ENCODE measurements at regions not wholly inside any gene's neighbourhood (a gene's known extent, or its start where the extent isn't known, plus 50 kb on each side); places are given as distances from the start of the nearest gene placed in this dataset.

GRCh38 chr2:111656894-111657293, 227.1 kb downstream of the ANAPC1 start:
- Histone ChIP-seq H3K36me3 (ENCODE audit: insufficient read depth, low read length) (no peaks in the 10 kb centered on the region), H3K9ac (ENCODE audit: low read depth, low read length) (no peak overlapping the region), H3K4me1 (ENCODE audit: insufficient read depth, low read length) (peaks cover 16% of the 10 kb centered on the region), H3K9me3 (ENCODE audit: control insufficient read depth, insufficient read depth, low read length) (no peaks in the 10 kb centered on the region)

- H3K9ac ChIP-seq (ENCODE audit: low read depth, low read length) = no peak overlapping the region
Observed at GRCh38 chr2:111657351-111657975, 226.5 kb downstream of the ANAPC1 start.

GRCh38 chr2:111659361-111660333, 224.3 kb downstream of the ANAPC1 start:
- H3K36me3 ChIP-seq (ENCODE audit: insufficient read depth, low read length) = no peaks in the 10 kb centered on the region
- no peaks in the 10 kb centered on the region for H3K9me3 ChIP-seq (ENCODE audit: control insufficient read depth, insufficient read depth, low read length)
- H3K9ac ChIP-seq (ENCODE audit: low read depth, low read length) = no peak overlapping the region
- peaks cover 22% of the 10 kb centered on the region for H3K4me1 ChIP-seq (ENCODE audit: insufficient read depth, low read length)

More at GRCh38 chr2:111657351-111657975, 226.5 kb downstream of the ANAPC1 start:
- no peaks in the 10 kb centered on the region for H3K36me3 ChIP-seq (ENCODE audit: insufficient read depth, low read length)
- no peaks in the 10 kb centered on the region for H3K9me3 ChIP-seq (ENCODE audit: control insufficient read depth, insufficient read depth, low read length)
- H3K4me1 ChIP-seq (ENCODE audit: insufficient read depth, low read length) = peaks cover 16% of the 10 kb centered on the region

- no peak overlapping the region for H3K9ac ChIP-seq (ENCODE audit: low read depth, low read length)
- H3K4me1 ChIP-seq (ENCODE audit: insufficient read depth, low read length) = peaks cover 22% of the 10 kb centered on the region
- H3K36me3 ChIP-seq (ENCODE audit: insufficient read depth, low read length) = no peaks in the 10 kb centered on the region
- no peaks in the 10 kb centered on the region for H3K9me3 ChIP-seq (ENCODE audit: control insufficient read depth, insufficient read depth, low read length)
Observed at GRCh38 chr2:111660811-111661210, 223.2 kb downstream of the ANAPC1 start.

- no peaks in the 10 kb centered on the region for H3K36me3 ChIP-seq (ENCODE audit: insufficient read depth, low read length)
- no peaks in the 10 kb centered on the region for H3K9me3 ChIP-seq (ENCODE audit: control insufficient read depth, insufficient read depth, low read length)
- peaks cover 22% of the 10 kb centered on the region for H3K4me1 ChIP-seq (ENCODE audit: insufficient read depth, low read length)
- H3K9ac ChIP-seq (ENCODE audit: low read depth, low read length) = no peak overlapping the region
Observed at GRCh38 chr2:111661286-111661940, 222.6 kb downstream of the ANAPC1 start.

GRCh38 chr2:111662039-111662770, 221.8 kb downstream of the ANAPC1 start:
- Histone ChIP-seq H3K4me1 (ENCODE audit: insufficient read depth, low read length) (peaks cover 22% of the 10 kb centered on the region), H3K9me3 (ENCODE audit: control insufficient read depth, insufficient read depth, low read length) (no peaks in the 10 kb centered on the region), H3K36me3 (ENCODE audit: insufficient read depth, low read length) (no peaks in the 10 kb centered on the region), H3K9ac (ENCODE audit: low read depth, low read length) (no peak overlapping the region)

- H3K36me3 ChIP-seq (ENCODE audit: insufficient read depth, low read length) = no peaks in the 10 kb centered on the region
- H3K9ac ChIP-seq (ENCODE audit: low read depth, low read length) = no peak overlapping the region
- no peaks in the 10 kb centered on the region for H3K9me3 ChIP-seq (ENCODE audit: control insufficient read depth, insufficient read depth, low read length)
- peaks cover 22% of the 10 kb centered on the region for H3K4me1 ChIP-seq (ENCODE audit: insufficient read depth, low read length)
Observed at GRCh38 chr2:111662771-111663470, 221.1 kb downstream of the ANAPC1 start.

- Histone ChIP-seq H3K36me3 (ENCODE audit: insufficient read depth, low read length) (no peaks in the 10 kb centered on the region), H3K4me1 (ENCODE audit: insufficient read depth, low read length) (peaks cover 22% of the 10 kb centered on the region), H3K9me3 (ENCODE audit: control insufficient read depth, insufficient read depth, low read length) (no peaks in the 10 kb centered on the region), H3K9ac (ENCODE audit: low read depth, low read length) (no peak overlapping the region)
Observed at GRCh38 chr2:111663471-111664274, 220.3 kb downstream of the ANAPC1 start.

GRCh38 chr2:111664275-111664850, 219.6 kb downstream of the ANAPC1 start:
- no peak overlapping the region for H3K9ac ChIP-seq (ENCODE audit: low read depth, low read length)
- H3K36me3 ChIP-seq (ENCODE audit: insufficient read depth, low read length) = no peaks in the 10 kb centered on the region
- no peaks in the 10 kb centered on the region for H3K9me3 ChIP-seq (ENCODE audit: control insufficient read depth, insufficient read depth, low read length)
- H3K4me1 ChIP-seq (ENCODE audit: insufficient read depth, low read length) = peaks cover 17% of the 10 kb centered on the region

- Histone ChIP-seq H3K9me3 (ENCODE audit: control insufficient read depth, insufficient read depth, low read length) (no peaks in the 10 kb centered on the region), H3K4me1 (ENCODE audit: insufficient read depth, low read length) (peaks cover 11% of the 10 kb centered on the region), H3K36me3 (ENCODE audit: insufficient read depth, low read length) (no peaks in the 10 kb centered on the region), H3K9ac (ENCODE audit: low read depth, low read length) (no peak overlapping the region)
Observed at GRCh38 chr2:111665011-111665410, 219.0 kb downstream of the ANAPC1 start.

- Histone ChIP-seq H3K9me3 (ENCODE audit: control insufficient read depth, insufficient read depth, low read length) (no peaks in the 10 kb centered on the region), H3K4me1 (ENCODE audit: insufficient read depth, low read length) (peaks cover 5% of the 10 kb centered on the region; the same call in 1 of the 2 replicates), H3K36me3 (ENCODE audit: insufficient read depth, low read length) (no peaks in the 10 kb centered on the region), H3K9ac (ENCODE audit: low read depth, low read length) (no peak overlapping the region)
Observed at GRCh38 chr2:111665551-111666116, 218.4 kb downstream of the ANAPC1 start.

GRCh38 chr2:111666160-111666559, 217.8 kb downstream of the ANAPC1 start:
- no peak overlapping the region for H3K9ac ChIP-seq (ENCODE audit: low read depth, low read length)
- H3K4me1 ChIP-seq (ENCODE audit: insufficient read depth, low read length) = peaks cover 5% of the 10 kb centered on the region; the same call in 1 of the 2 replicates
- H3K9me3 ChIP-seq (ENCODE audit: control insufficient read depth, insufficient read depth, low read length) = no peaks in the 10 kb centered on the region
- H3K36me3 ChIP-seq (ENCODE audit: insufficient read depth, low read length) = no peaks in the 10 kb centered on the region

Data from ES-I3 (cell line).